Vagina (tissue), 2 donors: ENCODE measurements at regions not wholly inside any gene's neighbourhood (a gene's known extent, or its start where the extent isn't known, plus 50 kb on each side); places are given as distances from the start of the nearest gene placed in this dataset.

ENCODE experiments used
- DNase-seq, 2 donors: peaks; one replicate each; pipeline ENCODE4 v3.0.0-alpha.2; 2017; ENCODE audit errors: extremely low spot score in 2 of 2
- H3K27ac ChIP-seq: fragments of 200-600 bp; sonication (generic); one replicate; pipeline ENCODE4 v1.5.1; 2019
- H3K27me3 ChIP-seq: fragments of 200-600 bp; sonication (generic); one replicate; pipeline ENCODE4 v1.5.1; 2019
- H3K36me3 ChIP-seq, 2 donors: fragments of 200-600 bp; sonication (generic); one replicate each; pipeline ENCODE4 v1.5.1; 2017 to 2019
- H3K4me1 ChIP-seq: fragments of 200-600 bp; sonication (generic); one replicate; pipeline ENCODE4 v1.5.1; 2019
- H3K4me3 ChIP-seq, 2 donors: fragments of 200-600 bp; sonication (generic); 1 replicate in 1 of 2; 2 replicates in 1 of 2; pipeline ENCODE4 v1.5.1; 2016 to 2019
- H3K9me3 ChIP-seq: fragments of 200-600 bp; sonication (generic); one replicate; pipeline ENCODE4 v1.5.1; 2019
- CTCF ChIP-seq, 3 experiments: fragments of 450-650 bp in 2 of 3; fragments of 200-600 bp in 1 of 3; sonication (generic) in 1 of 3; IDR thresholded peaks; one replicate each; pipeline ENCODE4 v1.5.1; 2017 to 2019; ENCODE audit warnings: antibody characterized with exemption in 3 of 3, mild to moderate bottlenecking in 2 of 3, moderate library complexity in 2 of 3
- POLR2A ChIP-seq, 2 donors: fragments of 450-650 bp; IDR thresholded peaks; one replicate each; pipeline ENCODE4 v1.6.1; 2017; ENCODE audit warnings: antibody characterized with exemption in 2 of 2, mild to moderate bottlenecking in 2 of 2, moderate library complexity in 2 of 2
- POLR2AphosphoS5 ChIP-seq, 2 donors: sonication (generic); formaldehyde crosslinking; IDR thresholded peaks; one replicate each; pipeline ENCODE4 v1.9.0; 2017; ENCODE audit warnings: antibody characterized with exemption in 2 of 2, mild to moderate bottlenecking in 2 of 2, low read depth in 1 of 2; ENCODE audit not compliant: insufficient read depth in 1 of 2
- intact Hi-C: fragments of 100-400 bp; cut with DNase I; formaldehyde crosslinking; loops from one replicate; pipeline ENCODE4 v1.15.1; 2023

- Histone ChIP-seq H3K27ac (no peak overlapping the region), H3K36me3 (no peaks in the 10 kb centered on the region), H3K9me3 (no peaks in the 10 kb centered on the region), H3K27me3 (no peaks in the 10 kb centered on the region), H3K4me3 (no peak overlapping the region), H3K4me1 (no peaks in the 10 kb centered on the region)
- intact Hi-C loops: no loop called here
- TF ChIP-seq POLR2AphosphoS5 (IDR thresholded peaks at IDR 0.05; ENCODE audit: insufficient read depth in 1 of 2, low read depth in 1 of 2): no peak
- DNase-seq: no peak
These were observed 496.0 kb downstream of the CDH8 start for GRCh38 chr16:61540216-61540615.

- no peak for TF ChIP-seq POLR2A (IDR thresholded peaks at IDR 0.05)
- no peak for TF ChIP-seq POLR2AphosphoS5 (IDR thresholded peaks at IDR 0.05; ENCODE audit: insufficient read depth in 1 of 2, low read depth in 1 of 2)
- no peak for TF ChIP-seq CTCF (IDR thresholded peaks at IDR 0.05)
- H3K27ac ChIP-seq: no peak overlapping the region
- no peaks in the 10 kb centered on the region for H3K4me1 ChIP-seq
- no peak for DNase-seq
- intact Hi-C loops: no loop called here
- no peaks in the 10 kb centered on the region for H3K36me3 ChIP-seq
- no peak overlapping the region for H3K4me3 ChIP-seq
- no peaks in the 10 kb centered on the region for H3K27me3 ChIP-seq
- no peaks in the 10 kb centered on the region for H3K9me3 ChIP-seq
These were observed 505.5 kb downstream of the CDH8 start for GRCh38 chr16:61530697-61531096.

- TF ChIP-seq POLR2A (IDR thresholded peaks at IDR 0.05): no peak
- no peak for TF ChIP-seq CTCF (IDR thresholded peaks at IDR 0.05)
- TF ChIP-seq POLR2AphosphoS5 (IDR thresholded peaks at IDR 0.05; ENCODE audit: insufficient read depth in 1 of 2, low read depth in 1 of 2): no peak
- no peak overlapping the region for H3K4me3 ChIP-seq
- intact Hi-C loops: no loop called here
These were observed 535.4 kb downstream of the CDH8 start for GRCh38 chr16:61500851-61501250.

GRCh38 chr16:61480250-61480649 is 556.0 kb downstream of the CDH8 start:
- no peaks in the 10 kb centered on the region for H3K9me3 ChIP-seq
- no peak overlapping the region for H3K27ac ChIP-seq
- H3K4me3 ChIP-seq: no peak overlapping the region
- no peaks in the 10 kb centered on the region for H3K4me1 ChIP-seq
- no peak for DNase-seq
- H3K36me3 ChIP-seq: no peaks in the 10 kb centered on the region
- H3K27me3 ChIP-seq: no peaks in the 10 kb centered on the region
- intact Hi-C loops: no loop called here
- no peak for TF ChIP-seq POLR2A (IDR thresholded peaks at IDR 0.05)

More at GRCh38 chr16:61500851-61501250, 535.4 kb downstream of the CDH8 start:
- no peaks in the 10 kb centered on the region for H3K27me3 ChIP-seq
- no peak overlapping the region for H3K27ac ChIP-seq
- H3K4me1 ChIP-seq: no peaks in the 10 kb centered on the region
- H3K36me3 ChIP-seq: no peaks in the 10 kb centered on the region
- DNase-seq: no peak
- no peaks in the 10 kb centered on the region for H3K9me3 ChIP-seq

- TF ChIP-seq CTCF (IDR thresholded peaks at IDR 0.05): no peak
- no peak for TF ChIP-seq POLR2A (IDR thresholded peaks at IDR 0.05)
- TF ChIP-seq POLR2AphosphoS5 (IDR thresholded peaks at IDR 0.05; ENCODE audit: insufficient read depth in 1 of 2, low read depth in 1 of 2): no peak
- H3K36me3 ChIP-seq: no peaks in the 10 kb centered on the region
- H3K4me3 ChIP-seq: no peak overlapping the region
- no peak overlapping the region for H3K27ac ChIP-seq
- H3K4me1 ChIP-seq: no peaks in the 10 kb centered on the region
- H3K9me3 ChIP-seq: no peaks in the 10 kb centered on the region
- no peaks in the 10 kb centered on the region for H3K27me3 ChIP-seq
- DNase-seq: no peak
- intact Hi-C loops: no loop called here
These were observed 564.5 kb downstream of the CDH8 start for GRCh38 chr16:61471737-61472136.

- Histone ChIP-seq H3K4me1 (no peaks in the 10 kb centered on the region), H3K27me3 (no peaks in the 10 kb centered on the region), H3K27ac (no peak overlapping the region), H3K4me3 (no peak overlapping the region), H3K36me3 (no peaks in the 10 kb centered on the region), H3K9me3 (no peaks in the 10 kb centered on the region)
- intact Hi-C loops: no loop called here
- TF ChIP-seq CTCF (IDR thresholded peaks at IDR 0.05) (no peak), POLR2AphosphoS5 (IDR thresholded peaks at IDR 0.05; ENCODE audit: insufficient read depth in 1 of 2, low read depth in 1 of 2) (no peak), POLR2A (IDR thresholded peaks at IDR 0.05) (no peak)
- DNase-seq: no peak
These were observed 565.2 kb downstream of the CDH8 start for GRCh38 chr16:61471023-61471422.
